ENCODE measurements at regions not wholly inside any gene's neighbourhood (a gene's known extent, or its start where the extent isn't known, plus 50 kb on each side); places are given as distances from the start of the nearest gene placed in this dataset.
"Not testable (repeated sequence)": the region's sequence is repeated elsewhere in the genome, so short reads cannot be mapped to it uniquely, and the experiment has no call there.

DNA sequence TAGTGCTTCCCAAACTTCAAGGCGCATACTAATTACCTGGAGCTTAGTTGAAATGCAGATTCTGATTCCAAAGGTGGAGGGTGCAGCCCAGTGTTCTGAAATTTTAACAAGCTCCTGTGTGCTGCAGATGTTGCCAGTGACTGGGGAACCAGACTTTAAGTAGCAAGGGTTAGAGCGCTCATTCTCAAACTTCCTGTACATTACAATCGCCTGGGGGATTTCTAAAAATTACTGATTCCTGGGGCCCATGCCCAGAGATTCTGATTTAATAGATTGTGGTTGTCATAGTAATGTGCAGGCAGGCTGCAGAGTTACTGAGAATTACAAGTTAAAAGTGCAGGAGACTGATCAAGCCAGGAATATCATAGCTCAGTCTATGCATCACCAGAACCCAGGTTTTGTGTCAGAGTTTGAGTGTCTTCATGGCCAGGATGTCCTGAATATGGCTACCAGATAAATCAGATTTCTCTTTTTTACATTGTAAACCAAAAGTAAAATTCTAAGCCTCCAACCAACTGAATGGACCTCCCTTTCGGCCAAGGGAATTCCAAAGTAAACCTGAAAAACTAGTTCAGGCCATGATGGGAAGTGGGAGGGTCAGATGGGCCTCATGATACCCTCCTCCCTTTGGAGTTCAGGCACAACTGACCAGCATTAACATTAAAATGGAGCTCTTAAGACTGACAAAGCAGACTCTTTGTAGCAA lies 121.6 kb downstream of the ATXN3L start:
- H3K4me3 ChIP-seq (ENCODE audit: low read length) = no peak overlapping the region
- no peaks in the 10 kb centered on the region for H3K9me3 ChIP-seq (ENCODE audit: control insufficient read depth, low read length)
- H3K4me1 ChIP-seq (ENCODE audit: control insufficient read depth, insufficient read depth, low read length) = no peaks in the 10 kb centered on the region
- H3K27me3 ChIP-seq (ENCODE audit: control insufficient read depth, insufficient read depth, low read length) = no peaks in the 10 kb centered on the region
- no peaks in the 10 kb centered on the region for H3K36me3 ChIP-seq (ENCODE audit: control insufficient read depth, insufficient read depth, low read length)
- no peak overlapping the region for H3K9ac ChIP-seq (ENCODE audit: low read length)

DNA sequence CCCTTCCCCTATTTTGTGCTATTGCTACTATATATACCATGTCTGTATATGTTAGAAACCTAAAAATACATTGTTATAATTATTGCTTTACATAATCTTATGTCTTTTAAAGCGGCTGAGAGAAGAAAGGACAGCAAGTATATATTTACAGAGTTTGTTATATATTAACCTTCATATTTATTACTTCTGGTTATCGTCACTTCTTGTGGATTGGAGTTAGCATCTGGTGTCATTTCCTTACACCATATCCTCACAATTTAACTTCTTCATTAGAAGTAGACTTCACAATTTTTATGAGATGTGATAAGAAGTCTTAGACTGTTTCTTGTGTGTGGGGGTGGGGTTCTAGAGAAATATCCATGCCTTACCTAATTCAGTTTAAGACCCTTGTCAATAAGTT lies 123.1 kb downstream of the ATXN3L start:
- H3K9me3 ChIP-seq (ENCODE audit: control insufficient read depth, low read length) = no peaks in the 10 kb centered on the region
- H3K9ac ChIP-seq (ENCODE audit: low read length) = no peak overlapping the region
- H3K4me3 ChIP-seq (ENCODE audit: low read length) = no peak overlapping the region
- H3K27me3 ChIP-seq (ENCODE audit: control insufficient read depth, insufficient read depth, low read length) = no peaks in the 10 kb centered on the region
- H3K4me1 ChIP-seq (ENCODE audit: control insufficient read depth, insufficient read depth, low read length) = no peaks in the 10 kb centered on the region
- no peaks in the 10 kb centered on the region for H3K36me3 ChIP-seq (ENCODE audit: control insufficient read depth, insufficient read depth, low read length)

DNA sequence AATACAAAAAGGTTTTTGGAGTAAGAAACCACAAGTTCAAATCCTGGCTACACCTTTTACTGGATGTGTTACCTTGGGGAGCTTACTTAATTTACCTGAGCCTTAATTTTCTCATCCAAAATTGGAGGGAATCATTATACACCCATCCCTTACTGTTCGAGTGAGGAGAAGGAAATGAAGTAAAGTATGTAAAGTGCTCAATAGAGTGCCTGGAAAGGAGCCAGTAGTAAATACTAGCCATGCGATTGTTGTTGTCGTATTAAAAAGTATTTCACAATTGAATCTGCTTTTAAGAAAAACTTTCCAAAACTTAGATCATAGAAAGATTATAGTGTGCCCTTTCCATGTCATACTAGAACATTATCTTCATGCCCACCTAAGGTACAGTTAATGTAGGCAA lies 124.5 kb downstream of the ATXN3L start:
- Histone ChIP-seq H3K27me3 (ENCODE audit: control insufficient read depth, insufficient read depth, low read length) (no peaks in the 10 kb centered on the region), H3K9me3 (ENCODE audit: control insufficient read depth, low read length) (no peaks in the 10 kb centered on the region), H3K36me3 (ENCODE audit: control insufficient read depth, insufficient read depth, low read length) (no peaks in the 10 kb centered on the region), H3K9ac (ENCODE audit: low read length) (no peak overlapping the region), H3K4me3 (ENCODE audit: low read length) (no peak overlapping the region), H3K4me1 (ENCODE audit: control insufficient read depth, insufficient read depth, low read length) (no peaks in the 10 kb centered on the region)

DNA sequence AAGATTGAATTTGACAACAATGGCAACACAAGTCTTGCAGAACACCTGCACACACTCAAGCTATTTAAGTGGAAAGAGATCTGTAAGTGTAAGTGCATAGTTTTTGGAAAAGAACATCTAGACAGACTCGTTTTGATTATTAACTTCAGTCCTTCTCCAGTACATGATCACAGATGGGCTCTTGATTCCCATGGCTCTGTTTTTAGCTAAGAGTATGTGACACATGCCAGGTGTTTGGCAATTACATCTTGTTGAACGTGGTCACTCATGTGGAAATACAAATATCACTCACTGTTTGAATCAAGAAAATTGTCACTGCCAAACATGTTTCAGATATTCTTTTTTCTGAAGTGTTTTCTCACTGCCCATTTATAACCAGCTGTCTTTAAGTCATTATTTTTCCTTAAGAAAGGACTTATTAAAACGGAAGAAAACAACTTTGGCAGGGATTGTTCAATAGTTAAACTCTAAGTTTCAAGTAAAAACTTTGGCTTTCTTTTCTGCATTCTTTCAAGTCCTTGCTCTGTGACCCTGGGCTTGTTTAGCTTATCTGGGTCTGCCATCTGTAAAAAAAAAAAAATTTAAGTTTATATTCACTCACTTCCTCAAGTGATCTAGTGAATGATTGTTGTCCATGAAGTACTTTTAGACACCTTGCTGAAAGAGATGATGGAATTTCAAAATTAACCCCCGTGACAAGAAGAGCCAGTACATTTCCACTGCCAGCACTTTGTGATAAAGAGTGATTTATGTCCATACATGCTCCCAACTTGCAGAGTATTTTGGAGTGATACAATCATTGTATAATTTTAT lies 125.4 kb downstream of the ATXN3L start:
- Histone ChIP-seq H3K4me1 (ENCODE audit: control insufficient read depth, insufficient read depth, low read length) (no peaks in the 10 kb centered on the region), H3K27me3 (ENCODE audit: control insufficient read depth, insufficient read depth, low read length) (no peaks in the 10 kb centered on the region)

DNA sequence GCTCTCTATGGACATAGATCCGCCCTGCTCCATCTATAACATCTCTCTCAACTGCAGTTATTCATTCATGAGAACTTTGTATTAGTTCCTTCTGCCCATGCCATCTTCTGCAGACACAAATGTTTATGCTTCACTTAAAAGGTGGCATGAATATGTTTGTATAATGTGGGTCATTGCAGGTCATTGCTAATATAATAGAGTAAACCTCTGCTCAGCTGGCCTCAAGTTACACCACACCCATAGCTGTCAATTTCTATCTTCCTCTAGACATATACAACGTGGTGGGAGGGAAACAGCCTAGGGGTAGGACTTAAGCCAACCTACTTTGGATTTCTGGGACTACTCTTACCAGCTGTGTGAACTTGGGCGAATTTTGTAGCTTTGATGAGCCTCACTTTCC lies 129.8 kb downstream of the ATXN3L start:
- H3K9me3 ChIP-seq (ENCODE audit: control insufficient read depth, low read length) = no peaks in the 10 kb centered on the region
- no peak overlapping the region for H3K4me3 ChIP-seq (ENCODE audit: low read length)
- no peaks in the 10 kb centered on the region for H3K36me3 ChIP-seq (ENCODE audit: control insufficient read depth, insufficient read depth, low read length)
- H3K9ac ChIP-seq (ENCODE audit: low read length) = no peak overlapping the region
- H3K4me1 ChIP-seq (ENCODE audit: control insufficient read depth, insufficient read depth, low read length) = no peaks in the 10 kb centered on the region
- H3K27me3 ChIP-seq (ENCODE audit: control insufficient read depth, insufficient read depth, low read length) = no peaks in the 10 kb centered on the region

More for the DNA sequence above, 125.4 kb downstream of the ATXN3L start:
- H3K9ac ChIP-seq (ENCODE audit: low read length) = no peak overlapping the region
- no peaks in the 10 kb centered on the region for H3K9me3 ChIP-seq (ENCODE audit: control insufficient read depth, low read length)
- no peak overlapping the region for H3K4me3 ChIP-seq (ENCODE audit: low read length)
- no peaks in the 10 kb centered on the region for H3K36me3 ChIP-seq (ENCODE audit: control insufficient read depth, insufficient read depth, low read length)

DNA sequence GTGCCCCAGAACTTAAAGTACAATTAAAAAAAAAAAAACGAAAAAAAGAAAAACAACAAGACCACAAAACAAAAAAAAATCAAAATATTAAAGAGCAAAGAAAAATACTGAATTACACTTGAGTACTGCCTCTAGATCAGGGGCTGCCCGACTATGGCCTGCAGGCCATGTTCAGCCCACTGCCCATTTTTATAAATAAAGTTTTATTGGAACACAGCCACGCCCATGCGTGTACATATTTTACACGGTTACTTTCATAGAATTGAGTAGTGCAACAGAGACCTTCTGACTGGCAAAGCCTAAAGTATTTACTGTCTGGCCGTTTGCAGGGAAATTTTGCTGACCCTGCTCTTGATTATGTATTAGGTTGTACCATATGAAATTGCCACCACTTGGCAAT lies 130.5 kb downstream of the ATXN3L start:
- no peaks in the 10 kb centered on the region for H3K9me3 ChIP-seq (ENCODE audit: control insufficient read depth, low read length)
- no peaks in the 10 kb centered on the region for H3K36me3 ChIP-seq (ENCODE audit: control insufficient read depth, insufficient read depth, low read length)
- H3K9ac ChIP-seq (ENCODE audit: low read length) = no peak overlapping the region
- no peak overlapping the region for H3K4me3 ChIP-seq (ENCODE audit: low read length)
- no peaks in the 10 kb centered on the region for H3K27me3 ChIP-seq (ENCODE audit: control insufficient read depth, insufficient read depth, low read length)
- H3K4me1 ChIP-seq (ENCODE audit: control insufficient read depth, insufficient read depth, low read length) = no peaks in the 10 kb centered on the region

DNA sequence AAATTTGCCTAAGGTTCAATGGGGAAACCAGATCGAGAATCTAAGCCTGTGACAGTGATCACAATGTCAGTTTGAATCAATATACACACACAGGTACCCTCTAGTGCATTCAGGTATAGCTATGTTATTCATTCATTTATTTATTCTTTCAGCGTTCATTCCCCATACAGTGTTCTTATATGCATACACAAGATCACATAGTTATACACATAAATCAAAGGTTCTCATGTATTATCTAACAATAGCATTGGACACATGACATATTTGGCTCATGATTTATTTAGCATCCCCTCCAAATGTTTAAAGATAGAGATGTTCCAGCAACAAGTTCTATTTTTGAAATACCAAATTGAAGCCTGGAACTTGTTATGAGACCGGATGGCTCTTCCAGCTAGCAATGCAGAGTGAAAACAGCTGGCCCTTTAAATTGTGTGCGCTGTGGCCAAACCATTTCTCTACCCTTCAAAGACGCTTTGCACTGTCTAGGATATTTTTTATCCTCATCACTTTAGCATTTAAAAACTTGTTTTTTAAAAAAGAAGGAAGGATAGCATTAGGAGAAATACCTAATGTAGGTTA lies 131.0 kb downstream of the ATXN3L start:
- no peaks in the 10 kb centered on the region for H3K4me1 ChIP-seq (ENCODE audit: control insufficient read depth, insufficient read depth, low read length)
- H3K9me3 ChIP-seq (ENCODE audit: control insufficient read depth, low read length) = no peaks in the 10 kb centered on the region
- no peaks in the 10 kb centered on the region for H3K36me3 ChIP-seq (ENCODE audit: control insufficient read depth, insufficient read depth, low read length)
- H3K27me3 ChIP-seq (ENCODE audit: control insufficient read depth, insufficient read depth, low read length) = no peaks in the 10 kb centered on the region
- H3K9ac ChIP-seq (ENCODE audit: low read length) = no peak overlapping the region
- H3K4me3 ChIP-seq (ENCODE audit: low read length) = no peak overlapping the region

DNA sequence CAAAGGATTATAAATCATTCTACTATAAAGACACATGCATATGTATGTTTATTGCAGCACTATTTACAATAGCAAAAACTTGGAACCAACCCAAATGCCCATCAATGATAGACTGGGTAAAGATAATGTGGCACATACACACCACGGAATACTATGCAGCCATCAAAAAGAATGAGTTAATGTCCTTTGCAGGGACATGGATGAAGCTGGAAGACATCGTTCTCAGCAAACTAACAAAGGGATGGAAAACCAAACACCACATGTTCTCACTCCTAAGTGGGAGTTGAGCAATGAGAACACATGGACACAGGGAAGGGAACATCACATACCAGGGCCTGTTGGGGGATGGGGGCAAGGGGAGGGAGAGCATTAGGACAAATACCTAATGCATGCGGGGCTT lies 133.2 kb downstream of the ATXN3L start:
- H3K4me1 ChIP-seq (ENCODE audit: control insufficient read depth, insufficient read depth, low read length); H3K36me3 ChIP-seq (ENCODE audit: control insufficient read depth, insufficient read depth, low read length); H3K27me3 ChIP-seq (ENCODE audit: control insufficient read depth, insufficient read depth, low read length); H3K9ac ChIP-seq (ENCODE audit: low read length); H3K9me3 ChIP-seq (ENCODE audit: control insufficient read depth, low read length); H3K4me3 ChIP-seq (ENCODE audit: low read length): not testable (repeated sequence)

DNA sequence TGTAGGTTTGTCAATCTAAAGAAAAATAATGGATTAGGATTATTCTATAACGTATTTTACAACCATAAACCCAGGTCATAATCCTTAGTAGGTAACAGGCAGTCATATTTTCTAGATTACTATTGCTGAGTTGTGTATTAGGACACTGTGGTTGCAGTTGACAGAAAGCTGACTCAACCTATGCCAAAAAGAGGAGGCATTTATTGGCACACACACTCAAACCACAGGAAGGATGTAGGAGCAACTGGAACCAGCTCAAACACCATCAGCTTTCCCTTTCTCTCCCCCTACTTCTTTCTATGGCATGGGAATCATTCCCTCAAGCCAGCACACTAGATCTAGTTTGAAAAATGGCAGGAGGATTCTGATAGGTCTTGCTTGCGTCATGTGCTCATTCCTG lies 136.4 kb upstream of the FAM9C start:
- no peak overlapping the region for H3K9ac ChIP-seq (ENCODE audit: low read length)
- no peak overlapping the region for H3K4me3 ChIP-seq (ENCODE audit: low read length)
- no peaks in the 10 kb centered on the region for H3K36me3 ChIP-seq (ENCODE audit: control insufficient read depth, insufficient read depth, low read length)
- no peaks in the 10 kb centered on the region for H3K9me3 ChIP-seq (ENCODE audit: control insufficient read depth, low read length)
- H3K27me3 ChIP-seq (ENCODE audit: control insufficient read depth, insufficient read depth, low read length) = no peaks in the 10 kb centered on the region
- no peaks in the 10 kb centered on the region for H3K4me1 ChIP-seq (ENCODE audit: control insufficient read depth, insufficient read depth, low read length)

DNA sequence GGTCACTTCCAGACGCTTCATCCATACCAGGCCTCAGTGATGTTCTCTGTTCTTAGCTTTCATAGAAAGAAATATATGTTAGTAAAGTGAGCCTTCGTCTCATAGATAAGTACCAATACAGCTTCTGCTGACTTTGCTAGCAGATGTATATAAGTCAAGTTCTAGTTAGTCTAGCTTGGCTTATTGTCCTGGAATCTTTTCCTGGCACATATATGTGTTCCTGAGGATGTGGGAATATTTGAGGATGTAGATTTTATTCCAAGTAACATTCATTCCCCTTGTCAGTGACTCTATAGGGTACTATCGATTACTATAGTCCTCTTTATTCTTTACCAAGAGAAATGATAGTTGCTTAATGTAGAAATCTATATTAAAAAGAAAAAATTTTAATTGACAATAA lies 135.2 kb upstream of the FAM9C start:
- Histone ChIP-seq H3K4me3 (ENCODE audit: low read length) (no peak overlapping the region), H3K4me1 (ENCODE audit: control insufficient read depth, insufficient read depth, low read length) (no peaks in the 10 kb centered on the region), H3K27me3 (ENCODE audit: control insufficient read depth, insufficient read depth, low read length) (no peaks in the 10 kb centered on the region), H3K9me3 (ENCODE audit: control insufficient read depth, low read length) (no peaks in the 10 kb centered on the region), H3K36me3 (ENCODE audit: control insufficient read depth, insufficient read depth, low read length) (no peaks in the 10 kb centered on the region), H3K9ac (ENCODE audit: low read length) (no peak overlapping the region)

DNA sequence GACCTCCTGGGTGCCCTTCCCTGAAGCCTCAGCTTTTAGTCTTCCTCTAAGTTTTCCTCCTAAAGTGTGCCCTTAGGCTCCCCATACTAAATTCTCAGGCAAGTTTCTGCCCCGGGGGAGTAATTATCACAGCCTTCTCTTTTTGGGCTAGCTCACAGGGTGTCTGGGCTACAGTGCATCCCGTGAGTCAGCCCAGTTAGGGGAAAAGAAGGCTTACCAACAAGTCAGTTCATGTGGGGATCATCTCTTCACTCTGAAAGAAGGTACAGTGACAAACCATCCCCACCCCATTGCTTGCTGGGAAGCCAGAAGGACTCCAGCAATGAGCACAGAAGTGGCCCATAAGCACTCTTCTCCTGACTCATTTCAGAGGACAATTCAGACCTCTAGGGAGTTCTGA lies 134.7 kb upstream of the FAM9C start:
- Histone ChIP-seq H3K9ac (ENCODE audit: low read length) (no peak overlapping the region), H3K4me1 (ENCODE audit: control insufficient read depth, insufficient read depth, low read length) (no peaks in the 10 kb centered on the region), H3K4me3 (ENCODE audit: low read length) (no peak overlapping the region), H3K9me3 (ENCODE audit: control insufficient read depth, low read length) (no peaks in the 10 kb centered on the region), H3K36me3 (ENCODE audit: control insufficient read depth, insufficient read depth, low read length) (no peaks in the 10 kb centered on the region), H3K27me3 (ENCODE audit: control insufficient read depth, insufficient read depth, low read length) (no peaks in the 10 kb centered on the region)

DNA sequence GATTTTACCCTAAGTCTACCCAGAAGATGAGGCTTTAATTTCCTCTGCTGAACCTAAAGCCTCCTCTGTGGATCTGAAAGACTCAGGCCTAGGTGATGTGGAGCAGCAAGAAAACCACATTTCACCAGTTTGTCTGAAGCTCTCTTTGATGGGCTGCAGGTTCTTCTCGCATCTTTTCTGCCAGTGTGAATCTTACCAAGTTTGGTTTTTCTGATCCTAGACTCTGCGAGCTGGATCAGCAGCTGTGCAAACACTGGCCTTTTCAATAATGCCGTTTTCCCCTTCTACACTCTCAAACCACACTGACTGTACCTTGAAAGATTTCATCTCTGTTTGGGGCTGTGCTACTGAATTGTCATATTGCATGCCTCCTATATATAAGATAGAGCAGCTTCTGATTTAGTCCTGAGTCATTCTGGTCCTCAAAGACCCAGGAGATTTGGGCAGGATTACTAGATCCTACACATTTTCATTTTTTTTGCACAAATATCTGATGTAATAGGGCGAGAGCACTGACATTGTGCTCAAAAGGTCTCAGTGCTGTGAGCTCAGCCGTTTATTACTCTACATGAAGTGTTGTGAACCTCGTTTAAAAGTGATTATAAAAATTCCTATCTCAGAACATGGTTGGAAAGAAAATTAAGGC lies 133.6 kb upstream of the FAM9C start:
- H3K27me3 ChIP-seq (ENCODE audit: control insufficient read depth, insufficient read depth, low read length) = no peaks in the 10 kb centered on the region
- no peak overlapping the region for H3K4me3 ChIP-seq (ENCODE audit: low read length)
- no peaks in the 10 kb centered on the region for H3K4me1 ChIP-seq (ENCODE audit: control insufficient read depth, insufficient read depth, low read length)
- no peaks in the 10 kb centered on the region for H3K36me3 ChIP-seq (ENCODE audit: control insufficient read depth, insufficient read depth, low read length)
- no peak overlapping the region for H3K9ac ChIP-seq (ENCODE audit: low read length)
- H3K9me3 ChIP-seq (ENCODE audit: control insufficient read depth, low read length) = no peaks in the 10 kb centered on the region
